HepG2 (cell line): ENCODE measurements at regions not wholly inside any gene's neighbourhood (a gene's known extent, or its start where the extent isn't known, plus 50 kb on each side); places are given as distances from the start of the nearest gene placed in this dataset.
A peak's percentile ranks its signal among the peaks of the same experiment; 100 is the strongest.

Experiments
- ATAC-seq: fragments of 200-7000 bp; cut with Tn5 transposase; 3 replicates; pipeline ENCODE4 v1.9.1; 2020; ENCODE audit warnings: mild to moderate bottlenecking, moderate library complexity
- BruUV-seq: library from RNA; stranded (reverse); fragments of 400-500 nt; replicated peaks from 2 replicates; lab custom pipeline; 2021; lab: Mats Ljungman, UMichigan
- CTCF ChIA-PET: fragments of 300-600 bp; formaldehyde crosslinking; extraction: SDS; loops from one replicate; lab custom pipeline; 2021; ENCODE audit warnings: low total read pairs, inconsistent platforms, low intra/inter-chr PET ratio; lab: Yijun Ruan, JAX
- POLR2A ChIA-PET: fragments of 350-600 bp; sonication (Branson Sonifier 250); formaldehyde crosslinking; loops from one replicate; lab custom pipeline; 2020; ENCODE audit warnings: antibody characterized with exemption, inconsistent platforms; lab: Yijun Ruan, JAX
- DNase-seq: peaks from one replicate; pipeline ENCODE4 v3.0.0-alpha.2; 2015; ENCODE audit warnings: low spot score
- FAIRE-seq: peaks from 3 replicates; lab custom pipeline; 2011; peaks lifted over from hg19 to GRCh38; lab: Jason Lieb, UNC
- H2AFZ ChIP-seq: one replicate; pipeline ENCODE4 v1.6.1; 2011; ENCODE audit warnings: low read length, inconsistent platforms
- H3K27ac ChIP-seq: fragments of 300-600 bp; 3 replicates; pipeline ENCODE4 v1.8.0; 2011; ENCODE audit warnings: mixed run types, mild to moderate bottlenecking, mixed read lengths, low read length, inconsistent platforms; ENCODE audit not compliant: insufficient read depth; ENCODE audit errors: extremely low read length
- H3K27me3 ChIP-seq, 2 experiments: fragments of 200-600 bp in 1 of 2; 2 replicates in 1 of 2; 3 replicates in 1 of 2; pipeline versions ENCODE4 v1.6.0 to v1.8.0; 2011; ENCODE audit warnings: low read length in 2 of 2, mild to moderate bottlenecking in 2 of 2, moderate library complexity in 2 of 2, inconsistent platforms in 1 of 2; ENCODE audit not compliant: insufficient read depth in 2 of 2, control insufficient read depth in 1 of 2
- H3K36me3 ChIP-seq, 2 experiments: fragments of 200-600 bp in 1 of 2; replicated peaks in 1 of 2; 2 replicates in 1 of 2; 3 replicates in 1 of 2; pipeline versions ENCODE4 v1.5.1 to v1.8.0; 2011; ENCODE audit warnings: low read length in 2 of 2, inconsistent platforms in 1 of 2; ENCODE audit not compliant: insufficient read depth in 2 of 2, control insufficient read depth in 1 of 2
- H3K4me1 ChIP-seq: 2 replicates; pipeline ENCODE4 v1.5.1; 2012; ENCODE audit warnings: low read length, inconsistent platforms; ENCODE audit not compliant: insufficient read depth
- H3K4me2 ChIP-seq: 2 replicates; pipeline ENCODE4 v1.6.0; 2011; ENCODE audit warnings: low read depth, low read length, inconsistent platforms
- H3K4me3 ChIP-seq, 3 experiments: fragments of 200-600 bp in 1 of 3; sonication (generic), shearing (Covaris generic) in 1 of 3; replicated peaks in 1 of 3; 2 replicates each; pipeline ENCODE4 v1.5.1; 2011 to 2016; ENCODE audit warnings: low read length in 3 of 3, inconsistent platforms in 2 of 3, low read depth in 2 of 3, mild to moderate bottlenecking in 2 of 3, control low read depth in 1 of 3, mixed read lengths in 1 of 3; ENCODE audit not compliant: insufficient read depth in 1 of 3
- H3K79me2 ChIP-seq: one replicate; pipeline ENCODE4 v1.6.1; 2011; ENCODE audit warnings: low read length, inconsistent platforms; ENCODE audit not compliant: insufficient read depth
- H3K9ac ChIP-seq: 2 replicates; pipeline ENCODE4 v1.6.0; 2011; ENCODE audit warnings: mild to moderate bottlenecking, low read depth, low read length, inconsistent platforms; ENCODE audit not compliant: insufficient read depth
- H3K9me3 ChIP-seq: 2 replicates; pipeline ENCODE4 v1.5.1; 2012; ENCODE audit warnings: mild to moderate bottlenecking, low read length
- H4K20me1 ChIP-seq: 2 replicates; pipeline ENCODE4 v1.6.0; 2011; ENCODE audit warnings: inconsistent platforms, mild to moderate bottlenecking, low read length, moderate library complexity; ENCODE audit not compliant: insufficient read depth
- AKAP8 ChIP-seq: sonication (generic); formaldehyde crosslinking; IDR thresholded peaks from 2 replicates; pipeline ENCODE4 v1.5.1; 2020; ENCODE audit warnings: mild to moderate bottlenecking, missing genetic modification reagents
- ATF6 ChIP-seq: sonication (generic); formaldehyde crosslinking; conservative IDR thresholded peaks from 2 replicates; pipeline ENCODE4 v1.4.0; 2020; ENCODE audit warnings: missing genetic modification reagents
- BRF2 ChIP-seq: sonication (generic); formaldehyde crosslinking; IDR thresholded peaks from 2 replicates; pipeline ENCODE4 v1.8.1; 2022; ENCODE audit warnings: mild to moderate bottlenecking, missing genetic modification reagents
- EED ChIP-seq: sonication (generic); formaldehyde crosslinking; IDR thresholded peaks from 2 replicates; pipeline ENCODE4 v1.5.0; 2020; ENCODE audit warnings: mild to moderate bottlenecking, missing genetic modification reagents
- HNF4A ChIP-seq: sonication (generic); formaldehyde crosslinking; IDR thresholded peaks from 2 replicates; pipeline ENCODE4 v1.4.0; 2020; ENCODE audit warnings: missing genetic modification reagents
- HOXA3 ChIP-seq: sonication (generic); formaldehyde crosslinking; IDR thresholded peaks from 2 replicates; pipeline ENCODE4 v1.5.0; 2020; ENCODE audit warnings: missing genetic modification reagents
- MEIS2 ChIP-seq: sonication (generic); formaldehyde crosslinking; IDR thresholded peaks from 2 replicates; pipeline ENCODE4 v1.9.0; 2021; ENCODE audit warnings: mild to moderate bottlenecking, missing genetic modification reagents
- MIER2 ChIP-seq: IDR thresholded peaks from 2 replicates; pipeline ENCODE4 v1.6.1; 2016; ENCODE audit warnings: missing biosample characterization, missing genetic modification reagents
- MYC ChIP-seq: sonication (generic); formaldehyde crosslinking; IDR thresholded peaks from 2 replicates; pipeline ENCODE4 v1.9.0; 2021; ENCODE audit warnings: missing genetic modification reagents, borderline replicate concordance
- NFATC3 ChIP-seq: sonication (generic); formaldehyde crosslinking; IDR thresholded peaks from 2 replicates; pipeline ENCODE4 v1.5.1; 2020; ENCODE audit warnings: mild to moderate bottlenecking, missing genetic modification reagents
- NFYC ChIP-seq: IDR thresholded peaks from 2 replicates; pipeline ENCODE4 v1.6.1; 2016; ENCODE audit warnings: missing genetic modification reagents, missing compliant biosample characterization
- NR3C1 ChIP-seq: sonication (generic); formaldehyde crosslinking; IDR thresholded peaks from 2 replicates; pipeline ENCODE4 v1.4.0; 2020; ENCODE audit warnings: missing genetic modification reagents
- RFX1 ChIP-seq: fragments of 450-650 bp; IDR thresholded peaks from 2 replicates; pipeline ENCODE4 v1.6.1; 2017
- SALL2 ChIP-seq: sonication (generic); formaldehyde crosslinking; IDR thresholded peaks from 2 replicates; pipeline ENCODE4 v1.8.1; 2023; ENCODE audit warnings: mild to moderate bottlenecking, missing genetic modification reagents, inconsistent platforms
- SOX13 ChIP-seq, 3 experiments: fragments of 450-650 bp in 1 of 3; sonication (generic) in 1 of 3; formaldehyde crosslinking in 1 of 3; IDR thresholded peaks in 2 of 3; conservative IDR thresholded peaks in 1 of 3; 2 replicates each; pipeline versions ENCODE4 v1.5.0 to v1.6.1; 2016 to 2020; ENCODE audit warnings: antibody characterized with exemption in 1 of 3, mild to moderate bottlenecking in 1 of 3, missing compliant biosample characterization in 1 of 3, missing genetic modification reagents in 1 of 3, moderate library complexity in 1 of 3
- SOX5 ChIP-seq: IDR thresholded peaks from 2 replicates; pipeline ENCODE4 v1.6.1; 2016; ENCODE audit warnings: borderline replicate concordance
- TBX2 ChIP-seq: sonication (generic); formaldehyde crosslinking; IDR thresholded peaks from 2 replicates; pipeline ENCODE4 v1.5.0; 2020; ENCODE audit warnings: missing genetic modification reagents, mild to moderate bottlenecking, borderline replicate concordance
- U2AF2 ChIP-seq: fragments of 200-400 bp; formaldehyde crosslinking; IDR thresholded peaks from 2 replicates; pipeline ENCODE4 v1.6.1; 2017; ENCODE audit warnings: low read depth, mild to moderate bottlenecking, low read length
- ZNF205 ChIP-seq: IDR thresholded peaks from 2 replicates; pipeline ENCODE4 v1.6.1; 2018; ENCODE audit warnings: missing biosample characterization, missing genetic modification reagents
- ZNF333 ChIP-seq: sonication (generic); formaldehyde crosslinking; IDR thresholded peaks from 2 replicates; pipeline ENCODE4 v1.4.0; 2020; ENCODE audit warnings: mild to moderate bottlenecking, missing genetic modification reagents, borderline replicate concordance
- ZNF34 ChIP-seq: sonication (generic); formaldehyde crosslinking; IDR thresholded peaks from 2 replicates; pipeline ENCODE4 v1.4.0; 2020; ENCODE audit warnings: mild to moderate bottlenecking, missing genetic modification reagents, borderline replicate concordance
- ZNF7 ChIP-seq: IDR thresholded peaks from 2 replicates; pipeline ENCODE4 v1.6.1; 2016; ENCODE audit warnings: missing biosample characterization, missing genetic modification reagents
- ZXDC ChIP-seq: sonication (generic); formaldehyde crosslinking; IDR thresholded peaks from 2 replicates; pipeline ENCODE4 v1.5.0; 2020; ENCODE audit warnings: mild to moderate bottlenecking, missing genetic modification reagents
- in situ Hi-C: cut with HindIII; loops from 2 replicates; pipeline ENCODE4 v1.10.0; 2017; ENCODE audit warnings: low pct_unique_long_range_greater_than_20kb; ENCODE audit not compliant: extremely low pct_ligation_motif_present
- intact Hi-C: fragments of 100-400 bp; cut with micrococcal nuclease; formaldehyde crosslinking; loops from one replicate; pipeline ENCODE4 v1.10.0; 2022; ENCODE audit not compliant: unreplicated experiment

GRCh38 chr1:82896036-82896435 lies 1095.3 kb downstream of the ADGRL2 start:
- Histone ChIP-seq H3K27me3 (no peaks in the 10 kb centered on the region), H3K9me3 (peaks cover 71% of the 10 kb centered on the region), H3K4me3 (no peak overlapping the region), H3K9ac (no peak overlapping the region), H3K4me2 (no peak overlapping the region), H3K4me1 (no peaks in the 10 kb centered on the region), H2AFZ (no peak overlapping the region), H3K36me3 (no peaks in the 10 kb centered on the region), H3K27ac (no peak overlapping the region), H4K20me1 (no peaks in the 10 kb centered on the region), H3K79me2 (no peaks in the 10 kb centered on the region)
- no peak for FAIRE-seq
- ATAC-seq, result peak; percentile 67
- BruUV-seq, result no TSS peak
- CTCF ChIA-PET, result no interaction called here
- intact Hi-C loops, result no loop called here
- DNase-seq, result peak; percentile 26
- in situ Hi-C loops, result no loop called here
- TF ChIP-seq ZNF7 (CRISPR knock-in tag) (peak; percentile 58; the same call in 1 of the 2 replicates), ZNF333 (no peak), RFX1 (no peak), BRF2 (no peak), SALL2 (no peak), SOX13 (IDR thresholded peaks at IDR 0.05) (no peak), SOX13 (CRISPR knock-in tag; conservative IDR thresholded peaks at IDR 0.05 in 1 of 2, IDR thresholded peaks at IDR 0.05 in 1 of 2) (peak in 1 of 2 experiments; percentile 63; a peak in 2 of 4 replicates), NFATC3 (CRISPR knock-in tag) (no peak), AKAP8 (no peak), HOXA3 (no peak), MIER2 (CRISPR knock-in tag) (no peak), HNF4A (no peak), NR3C1 (CRISPR knock-in tag) (no peak), ZNF34 (CRISPR knock-in tag) (no peak), MEIS2 (CRISPR knock-in tag) (no peak), ZXDC (CRISPR knock-in tag) (no peak), NFYC (CRISPR knock-in tag) (no peak), ATF6 (CRISPR knock-in tag) (no peak), EED (no peak), MYC (CRISPR knock-in tag) (no peak), ZNF205 (CRISPR knock-in tag) (no peak), U2AF2 (no peak), TBX2 (CRISPR knock-in tag) (no peak), SOX5 (CRISPR knock-in tag) (peak; percentile 26; the same call in 1 of the 2 replicates)
- POLR2A ChIA-PET, result no interaction called here
